HCEC 1CT (cell line): ENCODE measurements at regions not wholly inside any gene's neighbourhood (a gene's known extent, or its start where the extent isn't known, plus 50 kb on each side); places are given as distances from the start of the nearest gene placed in this dataset.
A peak's percentile ranks its signal among the peaks of the same experiment; 100 is the strongest.

Experiments used
- DNase-seq: peaks from one replicate; pipeline ENCODE4 v3.0.0-alpha.2; 2017

GRCh38 chr12:84807249-84807648 is 105.3 kb downstream of the SLC6A15 start:
- peak; percentile 54 for DNase-seq

GRCh38 chr12:84805474-84805858 is 107.1 kb downstream of the SLC6A15 start:
- DNase-seq: no peak

- DNase-seq: no peak
Observed at GRCh38 chr12:84804691-84805473, 107.7 kb downstream of the SLC6A15 start.

GRCh38 chr12:84803661-84804060 is 108.9 kb downstream of the SLC6A15 start:
- DNase-seq: no peak

GRCh38 chr12:84802161-84802560 is 110.4 kb downstream of the SLC6A15 start:
- no peak for DNase-seq

GRCh38 chr12:84793558-84794367 is 118.8 kb downstream of the SLC6A15 start:
- DNase-seq: peak; percentile 50

- DNase-seq: no peak
Observed at GRCh38 chr12:84791444-84791843, 121.2 kb downstream of the SLC6A15 start.

GRCh38 chr12:84789184-84789583 is 123.4 kb downstream of the SLC6A15 start:
- DNase-seq: no peak

- no peak for DNase-seq
Observed at GRCh38 chr12:84787253-84787652, 125.3 kb downstream of the SLC6A15 start.

GRCh38 chr12:84786622-84787021 is 126.0 kb downstream of the SLC6A15 start:
- no peak for DNase-seq

- no peak for DNase-seq
Observed at GRCh38 chr12:84785951-84786350, 126.6 kb downstream of the SLC6A15 start.

GRCh38 chr12:84785281-84785680 is 127.3 kb downstream of the SLC6A15 start:
- DNase-seq: no peak

- no peak for DNase-seq
Observed at GRCh38 chr12:84779169-84779568, 133.4 kb downstream of the SLC6A15 start.

- DNase-seq: peak; percentile 5
Observed at GRCh38 chr12:84772281-84772680, 140.3 kb downstream of the SLC6A15 start.

- no peak for DNase-seq
Observed at GRCh38 chr12:84767079-84767478, 145.5 kb downstream of the SLC6A15 start.

- DNase-seq: no peak
Observed at GRCh38 chr12:84766375-84766774, 146.2 kb downstream of the SLC6A15 start.

- DNase-seq: no peak
Observed at GRCh38 chr12:84764001-84764400, 148.6 kb downstream of the SLC6A15 start.

GRCh38 chr12:84763107-84763506 is 149.5 kb downstream of the SLC6A15 start:
- DNase-seq: no peak

GRCh38 chr12:84760091-84760865 is 152.3 kb downstream of the SLC6A15 start:
- DNase-seq: no peak

- peak; percentile 41 for DNase-seq
Observed at GRCh38 chr12:84757978-84758377, 154.6 kb downstream of the SLC6A15 start.

GRCh38 chr12:84756961-84757360 is 155.6 kb downstream of the SLC6A15 start:
- peak; percentile 14 for DNase-seq

GRCh38 chr12:84745127-84745526 is 167.5 kb downstream of the SLC6A15 start:
- DNase-seq: no peak

- no peak for DNase-seq
Observed at GRCh38 chr12:84741692-84742091, 170.9 kb downstream of the SLC6A15 start.
